AG09309 (cell line): ENCODE measurements at regions not wholly inside any gene's neighbourhood (a gene's known extent, or its start where the extent isn't known, plus 50 kb on each side); places are given as distances from the start of the nearest gene placed in this dataset.

Experiments
- DNase-seq: peaks from one replicate; pipeline ENCODE4 v3.0.0-alpha.2; 2010; ENCODE audit warnings: low read depth
- H3K4me3 ChIP-seq: 2 replicates; pipeline ENCODE4 v1.5.1; 2011; ENCODE audit warnings: mild to moderate bottlenecking, low read depth, low read length, moderate library complexity; ENCODE audit not compliant: control insufficient read depth
- TF ChIP-seq, protein P1 (sequence below): IDR thresholded peaks from 2 replicates; pipeline ENCODE4 v1.5.1; 2011; ENCODE audit warnings: mild to moderate bottlenecking, low read depth, low read length, inconsistent platforms; ENCODE audit not compliant: insufficient read depth, control insufficient read depth; ENCODE audit errors: missing control alignments

DNA sequence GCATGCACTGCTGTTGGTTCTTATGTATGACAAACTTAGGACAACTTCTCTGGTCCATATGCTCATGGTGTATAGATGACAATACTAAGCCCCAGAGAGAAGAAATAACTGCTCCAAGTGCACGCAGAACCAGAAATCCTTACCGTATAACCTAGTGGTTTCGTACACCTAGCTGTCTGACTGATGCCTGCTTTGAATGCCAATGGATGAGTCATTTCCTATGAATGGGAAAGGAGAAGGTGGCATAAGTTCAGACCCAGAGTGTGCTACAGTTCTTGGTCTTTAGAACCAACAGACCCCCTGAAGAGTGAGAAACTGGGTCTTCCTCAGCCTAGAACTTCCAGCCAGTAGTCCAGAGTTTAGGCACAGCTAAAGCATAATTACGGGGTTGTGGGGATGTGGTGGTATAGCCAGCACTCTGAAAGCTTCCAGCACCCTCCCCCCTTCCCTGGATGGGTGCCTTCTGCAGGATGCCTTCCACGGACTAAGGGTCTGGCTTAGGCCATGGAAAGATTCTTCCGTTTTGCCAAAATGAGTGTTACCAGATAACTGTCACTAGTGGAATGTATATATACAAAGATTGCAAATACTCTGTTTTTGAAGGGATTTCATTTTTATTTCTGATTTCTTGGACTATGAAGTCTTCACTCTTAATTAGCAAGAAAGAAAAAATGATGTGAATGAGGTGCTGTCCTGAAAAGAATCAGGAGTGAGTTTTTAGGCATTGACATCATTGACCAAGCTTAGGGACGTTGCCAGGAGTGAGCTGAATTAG lies 84.6 kb upstream of the PACRGL start:
- DNase-seq: no peak
- TF ChIP-seq, protein P1, sequence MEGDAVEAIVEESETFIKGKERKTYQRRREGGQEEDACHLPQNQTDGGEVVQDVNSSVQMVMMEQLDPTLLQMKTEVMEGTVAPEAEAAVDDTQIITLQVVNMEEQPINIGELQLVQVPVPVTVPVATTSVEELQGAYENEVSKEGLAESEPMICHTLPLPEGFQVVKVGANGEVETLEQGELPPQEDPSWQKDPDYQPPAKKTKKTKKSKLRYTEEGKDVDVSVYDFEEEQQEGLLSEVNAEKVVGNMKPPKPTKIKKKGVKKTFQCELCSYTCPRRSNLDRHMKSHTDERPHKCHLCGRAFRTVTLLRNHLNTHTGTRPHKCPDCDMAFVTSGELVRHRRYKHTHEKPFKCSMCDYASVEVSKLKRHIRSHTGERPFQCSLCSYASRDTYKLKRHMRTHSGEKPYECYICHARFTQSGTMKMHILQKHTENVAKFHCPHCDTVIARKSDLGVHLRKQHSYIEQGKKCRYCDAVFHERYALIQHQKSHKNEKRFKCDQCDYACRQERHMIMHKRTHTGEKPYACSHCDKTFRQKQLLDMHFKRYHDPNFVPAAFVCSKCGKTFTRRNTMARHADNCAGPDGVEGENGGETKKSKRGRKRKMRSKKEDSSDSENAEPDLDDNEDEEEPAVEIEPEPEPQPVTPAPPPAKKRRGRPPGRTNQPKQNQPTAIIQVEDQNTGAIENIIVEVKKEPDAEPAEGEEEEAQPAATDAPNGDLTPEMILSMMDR: no peak

DNA sequence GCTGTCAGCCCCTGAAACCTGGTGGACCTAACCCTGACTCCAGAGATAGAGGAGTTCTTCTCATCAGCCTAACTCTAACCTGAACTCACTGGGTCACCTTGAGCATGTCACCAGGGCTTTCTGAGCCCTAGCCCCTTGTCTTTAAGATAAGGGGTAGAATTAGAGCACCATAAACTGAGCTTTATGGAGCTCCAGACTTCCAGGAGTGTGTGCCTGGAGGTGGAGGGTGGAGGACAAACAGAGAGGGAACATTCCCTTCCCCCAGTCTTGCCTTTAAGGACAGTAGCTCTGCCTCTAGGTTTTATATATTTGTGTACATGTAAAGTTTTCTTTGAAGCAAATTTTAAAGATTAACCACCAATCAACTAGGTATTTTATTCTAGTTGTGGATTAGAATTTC lies 83.9 kb upstream of the PACRGL start:
- H3K4me3 ChIP-seq: no peak overlapping the region
- TF ChIP-seq, protein P1: no peak
- DNase-seq: no peak

More for the DNA sequence above, 84.6 kb upstream of the PACRGL start:
- no peak overlapping the region for H3K4me3 ChIP-seq

DNA sequence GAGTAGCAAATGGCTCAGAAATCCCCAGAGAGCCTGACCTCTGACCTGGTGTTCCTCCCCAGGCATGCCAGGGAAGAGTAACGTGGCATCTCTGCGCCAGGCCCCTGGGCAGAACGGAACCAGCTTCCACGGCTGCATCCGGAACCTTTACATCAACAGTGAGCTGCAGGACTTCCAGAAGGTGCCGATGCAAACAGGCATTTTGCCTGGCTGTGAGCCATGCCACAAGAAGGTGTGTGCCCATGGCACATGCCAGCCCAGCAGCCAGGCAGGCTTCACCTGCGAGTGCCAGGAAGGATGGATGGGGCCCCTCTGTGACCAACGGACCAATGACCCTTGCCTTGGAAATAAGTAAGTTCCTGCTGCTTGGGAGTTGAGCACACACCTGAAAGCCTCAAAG lies 83.4 kb upstream of the PACRGL start:
- no peak for DNase-seq
- H3K4me3 ChIP-seq: no peak overlapping the region
- TF ChIP-seq, protein P1: no peak

DNA sequence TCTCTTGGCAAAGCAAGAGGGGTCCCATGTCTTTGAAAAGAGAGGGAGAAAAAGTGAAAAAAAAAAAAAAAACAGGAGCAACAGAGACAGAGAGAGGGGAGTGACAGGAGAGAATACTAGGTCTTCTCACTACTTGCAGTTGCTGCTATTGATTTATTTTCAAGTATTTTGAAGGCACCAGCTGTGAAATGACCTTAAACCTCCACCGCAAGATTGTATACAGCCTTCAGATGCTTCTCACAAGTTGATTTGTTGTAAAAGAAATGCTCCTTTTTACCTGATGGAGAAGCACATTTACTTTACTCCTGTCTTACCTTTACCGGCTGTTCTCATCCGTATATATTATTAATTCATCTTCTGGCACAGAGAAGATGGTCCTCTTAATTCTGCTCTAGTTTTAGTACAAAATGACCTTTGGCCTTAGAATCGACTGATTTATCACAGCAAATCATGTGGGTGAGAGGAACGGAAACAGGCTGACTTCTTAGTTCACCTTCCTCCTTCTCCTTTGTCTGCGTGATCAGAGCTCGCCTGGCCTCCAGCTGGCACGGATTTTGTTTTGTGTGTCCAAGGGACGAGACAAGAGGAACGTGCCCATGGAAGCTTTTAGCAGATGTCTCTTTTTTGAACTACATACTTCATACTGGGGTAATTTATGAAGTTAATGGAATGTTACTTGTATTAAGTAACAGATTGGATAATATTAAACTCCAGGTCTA lies 82.4 kb upstream of the PACRGL start:
- DNase-seq: no peak
- TF ChIP-seq, protein P1: no peak
- no peak overlapping the region for H3K4me3 ChIP-seq

DNA sequence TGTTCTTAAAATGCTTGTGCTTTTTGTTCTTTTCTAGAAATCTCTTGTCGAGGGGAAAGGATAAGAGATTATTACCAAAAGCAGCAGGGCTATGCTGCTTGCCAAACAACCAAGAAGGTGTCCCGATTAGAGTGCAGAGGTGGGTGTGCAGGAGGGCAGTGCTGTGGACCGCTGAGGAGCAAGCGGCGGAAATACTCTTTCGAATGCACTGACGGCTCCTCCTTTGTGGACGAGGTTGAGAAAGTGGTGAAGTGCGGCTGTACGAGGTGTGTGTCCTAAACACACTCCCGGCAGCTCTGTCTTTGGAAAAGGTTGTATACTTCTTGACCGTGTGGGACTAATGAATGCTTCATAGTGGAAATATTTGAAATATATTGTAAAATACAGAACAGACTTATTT lies 81.5 kb upstream of the PACRGL start:
- H3K4me3 ChIP-seq: no peak overlapping the region
- TF ChIP-seq, protein P1: no peak
- no peak for DNase-seq

DNA sequence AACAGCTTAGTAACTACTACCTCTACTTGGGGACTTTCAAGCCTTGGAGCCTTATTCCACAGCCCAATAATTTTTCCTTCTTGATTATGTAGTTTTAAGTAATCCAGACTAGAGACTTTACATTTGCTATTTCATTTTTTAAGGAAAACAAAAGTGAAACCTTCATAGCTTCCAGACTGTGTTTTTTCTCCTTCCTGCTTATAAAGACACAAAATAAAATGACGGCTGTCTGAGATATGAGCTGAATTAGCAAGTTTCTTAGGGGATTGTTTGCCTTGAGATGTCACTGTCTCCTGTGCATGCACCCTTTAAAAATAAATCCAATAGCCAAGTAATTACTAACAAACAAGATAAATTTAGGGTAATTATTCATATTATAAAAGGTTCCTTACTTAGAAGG lies 78.8 kb upstream of the PACRGL start:
- no peak for DNase-seq
- H3K4me3 ChIP-seq: no peak overlapping the region
- TF ChIP-seq, protein P1: no peak
